ENCODE measurements at regions not wholly inside any gene's neighbourhood (a gene's known extent, or its start where the extent isn't known, plus 50 kb on each side); places are given as distances from the start of the nearest gene placed in this dataset.
A peak's percentile ranks its signal among the peaks of the same experiment; 100 is the strongest.
"Not testable (repeated sequence)": the region's sequence is repeated elsewhere in the genome, so short reads cannot be mapped to it uniquely, and the experiment has no call there.

- DNase-seq (ENCODE audit: low read depth), result no peak
These were observed 73.9 kb downstream of the LSM3 start for GRCh38 chr3:14252321-14253021.

- peak; percentile 46 for DNase-seq (ENCODE audit: low read depth)
These were observed 74.5 kb downstream of the LSM3 start for GRCh38 chr3:14253022-14253706.

- DNase-seq (ENCODE audit: low read depth), result no peak
These were observed 75.2 kb downstream of the LSM3 start for GRCh38 chr3:14253707-14254382.

GRCh38 chr3:14254812-14255702, 76.4 kb downstream of the LSM3 start:
- no peak for DNase-seq (ENCODE audit: low read depth)

- no peak for DNase-seq (ENCODE audit: low read depth)
These were observed 77.4 kb downstream of the LSM3 start for GRCh38 chr3:14256046-14256445.

GRCh38 chr3:14256561-14257342, 78.1 kb downstream of the LSM3 start:
- no peak for DNase-seq (ENCODE audit: low read depth)

- no peak for DNase-seq (ENCODE audit: low read depth)
These were observed 80.6 kb downstream of the LSM3 start for GRCh38 chr3:14258906-14259904.

GRCh38 chr3:14260463-14260862, 81.8 kb downstream of the LSM3 start:
- DNase-seq (ENCODE audit: low read depth), result no peak

GRCh38 chr3:14261229-14261628, 82.6 kb downstream of the LSM3 start:
- no peak for DNase-seq (ENCODE audit: low read depth)

GRCh38 chr3:14262212-14262611, 83.6 kb downstream of the LSM3 start:
- DNase-seq (ENCODE audit: low read depth), result no peak

- no peak for DNase-seq (ENCODE audit: low read depth)
These were observed 84.2 kb downstream of the LSM3 start for GRCh38 chr3:14262867-14263266.

- no peak for DNase-seq (ENCODE audit: low read depth)
These were observed 84.8 kb downstream of the LSM3 start for GRCh38 chr3:14263317-14264005.

GRCh38 chr3:14265246-14265962, 86.8 kb downstream of the LSM3 start:
- peak; percentile 21 for DNase-seq (ENCODE audit: low read depth)

- peak; percentile 62 for DNase-seq (ENCODE audit: low read depth)
These were observed 87.7 kb downstream of the LSM3 start for GRCh38 chr3:14266361-14266760.

- no peak for DNase-seq (ENCODE audit: low read depth)
These were observed 89.4 kb downstream of the LSM3 start for GRCh38 chr3:14267976-14268375.

- DNase-seq (ENCODE audit: low read depth), result no peak
These were observed 90.3 kb downstream of the LSM3 start for GRCh38 chr3:14268897-14269296.

GRCh38 chr3:14272041-14272958, 93.7 kb downstream of the LSM3 start:
- DNase-seq (ENCODE audit: low read depth), result not testable (repeated sequence)

All from GM04503 (cell line).